K562 (cell line): ENCODE measurements at regions not wholly inside any gene's neighbourhood (a gene's known extent, or its start where the extent isn't known, plus 50 kb on each side); places are given as distances from the start of the nearest gene placed in this dataset.

ENCODE experiments used
- ATAC-seq: fragments of 200-7000 bp; cut with Tn5 transposase; 3 replicates; pipeline ENCODE4 v1.9.1; 2020; ENCODE audit warnings: moderate library complexity
- BruUV-seq: library from RNA; stranded (reverse); fragments of 400-500 nt; replicated peaks from 2 replicates; lab custom pipeline; 2021; lab: Mats Ljungman, UMichigan
- CTCF ChIA-PET: fragments of 300-600 bp; formaldehyde crosslinking; extraction: SDS; loops from one replicate; lab custom pipeline; 2021; ENCODE audit warnings: low intra/inter-chr PET ratio; lab: Yijun Ruan, JAX
- POLR2A ChIA-PET: fragments of 300-600, 350-650 bp; sonication (Branson Sonifier 250); formaldehyde crosslinking; extraction: SDS; loops from one replicate; lab custom pipeline; 2021; ENCODE audit warnings: antibody characterized with exemption, inconsistent platforms; lab: Yijun Ruan, JAX
- DNase-seq, 4 experiments: peaks; one replicate each; pipeline versions ENCODE4 v3.0.0 to v3.0.0-alpha.2; 2011 to 2018; ENCODE audit warnings: low spot score in 3 of 4, mixed read lengths in 3 of 4; ENCODE audit errors: extremely low read depth in 1 of 4
- FAIRE-seq: peaks from 2 replicates; lab custom pipeline; 2011; peaks lifted over from hg19 to GRCh38; lab: Jason Lieb, UNC
- H2AFZ ChIP-seq: 2 replicates; pipeline ENCODE4 v1.6.0; 2011; ENCODE audit warnings: low read depth, low read length, control low read depth, inconsistent platforms
- H3K27ac ChIP-seq: fragments of 200-600 bp; 3 replicates; pipeline ENCODE4 v1.8.0; 2011; ENCODE audit warnings: low read depth, mild to moderate bottlenecking, control low read depth, inconsistent platforms, low read length, moderate library complexity, mixed read lengths; ENCODE audit errors: extremely low read depth
- H3K27me3 ChIP-seq, 2 experiments: fragments of 300-600 bp in 1 of 2; 2 replicates in 1 of 2; 3 replicates in 1 of 2; pipeline versions ENCODE4 v1.6.0 to v1.8.0; 2011; ENCODE audit warnings: inconsistent platforms in 2 of 2, low read length in 2 of 2, mild to moderate bottlenecking in 1 of 2, mixed read lengths in 1 of 2, moderate library complexity in 1 of 2; ENCODE audit not compliant: control insufficient read depth in 2 of 2, insufficient read depth in 2 of 2
- H3K36me3 ChIP-seq: fragments of 300-600 bp; 3 replicates; pipeline ENCODE4 v1.8.0; 2011; ENCODE audit warnings: mild to moderate bottlenecking, low read length, inconsistent platforms; ENCODE audit not compliant: control insufficient read depth, insufficient read depth
- H3K4me1 ChIP-seq, 2 experiments: fragments of 200-600 bp in 1 of 2; replicated peaks in 1 of 2; 2 replicates in 1 of 2; 3 replicates in 1 of 2; pipeline versions ENCODE4 v1.5.1 to v1.8.0; 2011; ENCODE audit warnings: inconsistent platforms in 2 of 2, low read length in 2 of 2, mild to moderate bottlenecking in 1 of 2, mixed read lengths in 1 of 2, moderate library complexity in 1 of 2; ENCODE audit not compliant: control insufficient read depth in 2 of 2, insufficient read depth in 2 of 2
- H3K4me2 ChIP-seq: 2 replicates; pipeline ENCODE4 v1.6.1; 2011; ENCODE audit warnings: low read length, control low read depth, inconsistent platforms, mixed read lengths; ENCODE audit not compliant: insufficient read depth
- H3K4me3 ChIP-seq: fragments of 200-600 bp; sonication (generic), shearing (Covaris generic); 2 replicates; pipeline ENCODE4 v1.5.1; 2016; ENCODE audit warnings: control low read depth, inconsistent platforms
- H3K79me2 ChIP-seq: fragments of 200-600 bp; 3 replicates; pipeline ENCODE4 v1.8.0; 2011; ENCODE audit warnings: low read length, inconsistent platforms; ENCODE audit not compliant: control insufficient read depth, insufficient read depth
- H3K9ac ChIP-seq, 2 experiments: 2 replicates each; pipeline versions ENCODE4 v1.6.0 to v1.6.1; 2011; ENCODE audit warnings: low read depth in 2 of 2, low read length in 2 of 2, control low read depth in 1 of 2, inconsistent platforms in 1 of 2, mild to moderate bottlenecking in 1 of 2, mixed read lengths in 1 of 2; ENCODE audit not compliant: insufficient read depth in 1 of 2
- H3K9me1 ChIP-seq: one replicate; pipeline ENCODE4 v1.6.0; 2011; ENCODE audit warnings: inconsistent platforms, mild to moderate bottlenecking, low read length, moderate library complexity; ENCODE audit not compliant: control insufficient read depth, insufficient read depth
- H3K9me3 ChIP-seq: replicated peaks from 2 replicates; pipeline ENCODE4 v1.5.1; 2011; ENCODE audit warnings: low read depth, low read length, inconsistent platforms; ENCODE audit not compliant: control insufficient read depth, insufficient read depth
- H4K20me1 ChIP-seq: replicated peaks from 2 replicates; pipeline ENCODE4 v1.6.1; 2011; ENCODE audit warnings: low read length, inconsistent platforms, mixed read lengths; ENCODE audit not compliant: control insufficient read depth, insufficient read depth
- CEBPG ChIP-seq, 3 experiments: fragments of 200-800 bp in 1 of 3; sonication (Bioruptor generic) in 1 of 3; sonication (generic) in 1 of 3; formaldehyde crosslinking in 1 of 3; IDR thresholded peaks in 2 of 3; conservative IDR thresholded peaks in 1 of 3; 2 replicates each; pipeline versions ENCODE4 v1.6.1 to v1.8.0; 2016 to 2022; ENCODE audit warnings: missing compliant biosample characterization in 2 of 3, missing genetic modification characterization in 2 of 3, mild to moderate bottlenecking in 1 of 3, missing genetic modification reagents in 1 of 3
- CUX1 ChIP-seq: fragments of 200-800 bp; sonication (Bioruptor generic); IDR thresholded peaks from 2 replicates; pipeline ENCODE4 v1.6.1; 2016; ENCODE audit warnings: missing genetic modification characterization, missing compliant biosample characterization
- ID3 ChIP-seq, 2 experiments: fragments of 250-450 bp in 1 of 2; fragments of 450-650 bp in 1 of 2; sonication (Bioruptor Pico) in 1 of 2; IDR thresholded peaks; 2 replicates each; pipeline versions ENCODE4 v1.6.1 to v1.8.0; 2016 to 2021; ENCODE audit warnings: mild to moderate bottlenecking in 2 of 2, moderate library complexity in 2 of 2, missing compliant biosample characterization in 1 of 2, missing genetic modification characterization in 1 of 2
- LARP7 ChIP-seq: fragments of 450-650 bp; IDR thresholded peaks from 2 replicates; pipeline ENCODE4 v1.6.1; 2016
- MXI1 ChIP-seq: IDR thresholded peaks from 2 replicates; pipeline ENCODE4 v1.6.1; 2011; ENCODE audit warnings: low read depth, mild to moderate bottlenecking, improper control_type of control experiment, low read length
- NR2C2 ChIP-seq, 2 experiments: fragments of 200-800 bp in 1 of 2; sonication (Bioruptor generic) in 1 of 2; sonication (generic) in 1 of 2; formaldehyde crosslinking in 1 of 2; IDR thresholded peaks; 2 replicates each; pipeline versions ENCODE4 v1.6.1 to v1.8.0; 2016 to 2022; ENCODE audit warnings: mild to moderate bottlenecking in 1 of 2, missing compliant biosample characterization in 1 of 2, missing genetic modification characterization in 1 of 2, missing genetic modification reagents in 1 of 2
- SIRT6 ChIP-seq: IDR thresholded peaks from one replicate; pipeline ENCODE4 v1.6.1; 2012; ENCODE audit warnings: low read depth, mild to moderate bottlenecking, control low read depth, inconsistent platforms, low read length, moderate library complexity
- TOE1 ChIP-seq, 2 experiments: fragments of 450-650 bp in 1 of 2; sonication (generic) in 1 of 2; formaldehyde crosslinking in 1 of 2; IDR thresholded peaks; 2 replicates each; pipeline versions ENCODE4 v1.7.1 to v1.8.0; 2016 to 2022; ENCODE audit warnings: borderline replicate concordance in 2 of 2, mild to moderate bottlenecking in 2 of 2, antibody characterized with exemption in 1 of 2, inconsistent platforms in 1 of 2, low read depth in 1 of 2, missing genetic modification reagents in 1 of 2, moderate library complexity in 1 of 2
- ZNF785 ChIP-seq: fragments of 250-450 bp; sonication (Bioruptor Pico); IDR thresholded peaks from 2 replicates; pipeline ENCODE4 v1.4.0; 2020; ENCODE audit warnings: mild to moderate bottlenecking
- WGBS: fragments of 100-300 bp; shearing (Covaris generic); methylation state at CpG from one replicate; pipeline ENCODE4 v1.1.6; 2016; ENCODE audit warnings: low coverage, mixed read lengths; ENCODE audit not compliant: insufficient coverage; ENCODE audit errors: missing lambda C conversion rate; 5-methylcytosine and 5-hydroxymethylcytosine counted together
- in situ Hi-C: fragments of 300-500 bp; cut with MboI; formaldehyde crosslinking; loops from 4 replicates; pipeline ENCODE4 v1.15.0; 2018; ENCODE audit warnings: inconsistent platforms, mixed read lengths
- intact Hi-C: fragments of 100-400 bp; cut with micrococcal nuclease; formaldehyde crosslinking; loops from 2 replicates; pipeline ENCODE4 v1.14.2; 2022

GRCh38 chr13:105537113-105537512 lies 998.3 kb downstream of the EFNB2 start:
- ATAC-seq, result no peak
- Histone ChIP-seq H3K9me3 (no peaks in the 10 kb centered on the region), H4K20me1 (no peaks in the 10 kb centered on the region), H3K79me2 (no peaks in the 10 kb centered on the region), H3K4me3 (no peak overlapping the region), H3K9ac (no peak overlapping the region), H3K27ac (no peak overlapping the region), H3K4me2 (no peak overlapping the region), H3K9me1 (no peaks in the 10 kb centered on the region), H3K36me3 (no peaks in the 10 kb centered on the region), H2AFZ (no peak overlapping the region), H3K27me3 (no peaks in the 10 kb centered on the region), H3K4me1 (no peaks in the 10 kb centered on the region)
- TF ChIP-seq NR2C2 (CRISPR knock-in tag; IDR thresholded peaks at IDR 0.05), result no peak
- no peak for TF ChIP-seq NR2C2 (tag; IDR thresholded peaks at IDR 0.05)
- TF ChIP-seq CEBPG (CRISPR knock-in tag; IDR thresholded peaks at IDR 0.05), result no peak
- peak in 1 of 2 experiments; percentile 68; a peak in 2 of 4 replicates for TF ChIP-seq CEBPG (tag; conservative IDR thresholded peaks at IDR 0.05 in 1 of 2, IDR thresholded peaks at IDR 0.05 in 1 of 2)
- WGBS, result 4% methylated on average over 6 of the region's 7 CpGs
- no peak for DNase-seq
- FAIRE-seq, result no peak
- in situ Hi-C loops, result no loop called here
- intact Hi-C loops, result no loop called here
- ChIA-PET POLR2A (no interaction called here), CTCF (no interaction called here)
- BruUV-seq, result no TSS peak

GRCh38 chr13:105530468-105530867 lies 1005.0 kb downstream of the EFNB2 start:
- Histone ChIP-seq H3K4me2 (no peak overlapping the region), H3K9ac (no peak overlapping the region), H3K27ac (no peak overlapping the region), H3K27me3 (no peaks in the 10 kb centered on the region), H3K9me1 (no peaks in the 10 kb centered on the region), H3K4me3 (no peak overlapping the region), H3K79me2 (no peaks in the 10 kb centered on the region), H3K36me3 (no peaks in the 10 kb centered on the region), H4K20me1 (no peaks in the 10 kb centered on the region), H2AFZ (no peak overlapping the region), H3K9me3 (no peaks in the 10 kb centered on the region), H3K4me1 (no peaks in the 10 kb centered on the region)
- ATAC-seq (no peak), DNase-seq (no peak), FAIRE-seq (no peak)
- intact Hi-C loops, result no loop called here
- CTCF ChIA-PET, result no interaction called here
- POLR2A ChIA-PET, result no interaction called here
- no TSS peak for BruUV-seq
- WGBS, result 3% methylated on average over 3 of the region's 3 CpGs
- in situ Hi-C loops, result no loop called here
- TF ChIP-seq LARP7 (no peak), SIRT6 (no peak), MXI1 (no peak), TOE1 (IDR thresholded peaks at IDR 0.05; ENCODE audit: borderline replicate concordance) (no peak), TOE1 (CRISPR knock-in tag; IDR thresholded peaks at IDR 0.05; ENCODE audit: borderline replicate concordance, low read depth) (no peak), ZNF785 (CRISPR knock-in tag) (no peak), ID3 (CRISPR knock-in tag; IDR thresholded peaks at IDR 0.05) (no peak), ID3 (tag; IDR thresholded peaks at IDR 0.05) (no peak), CUX1 (no peak)
